GM12873 (cell line): ENCODE measurements at regions not wholly inside any gene's neighbourhood (a gene's known extent, or its start where the extent isn't known, plus 50 kb on each side); places are given as distances from the start of the nearest gene placed in this dataset.

Source experiments
- TF ChIP-seq, protein P1 (sequence below): IDR thresholded peaks from 2 replicates; pipeline ENCODE4 v1.5.1; 2012; ENCODE audit warnings: low read depth, mild to moderate bottlenecking, moderate library complexity, low read length, control low read depth; ENCODE audit not compliant: insufficient read depth; ENCODE audit errors: missing control alignments

DNA sequence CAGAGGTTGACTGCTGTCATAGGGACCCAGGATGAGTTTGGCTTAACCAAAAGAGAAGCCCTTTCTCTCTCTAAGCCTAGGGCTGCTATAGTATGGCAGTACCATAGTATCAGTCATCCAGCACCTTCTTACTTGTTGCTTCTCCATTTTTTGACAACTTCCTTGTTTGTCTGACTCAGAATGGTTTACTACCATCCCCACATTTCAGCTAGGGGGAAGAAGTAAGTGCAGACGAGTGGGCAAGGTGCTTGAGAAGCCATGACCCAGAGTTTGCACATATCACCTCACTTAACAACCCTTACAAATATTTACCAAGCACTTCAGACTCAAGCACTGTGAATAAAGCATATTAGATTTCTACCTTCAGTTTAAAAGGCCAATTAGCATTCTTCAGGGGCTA, 289.9 kb upstream of the TSHZ2 start:
- TF ChIP-seq, protein P1, sequence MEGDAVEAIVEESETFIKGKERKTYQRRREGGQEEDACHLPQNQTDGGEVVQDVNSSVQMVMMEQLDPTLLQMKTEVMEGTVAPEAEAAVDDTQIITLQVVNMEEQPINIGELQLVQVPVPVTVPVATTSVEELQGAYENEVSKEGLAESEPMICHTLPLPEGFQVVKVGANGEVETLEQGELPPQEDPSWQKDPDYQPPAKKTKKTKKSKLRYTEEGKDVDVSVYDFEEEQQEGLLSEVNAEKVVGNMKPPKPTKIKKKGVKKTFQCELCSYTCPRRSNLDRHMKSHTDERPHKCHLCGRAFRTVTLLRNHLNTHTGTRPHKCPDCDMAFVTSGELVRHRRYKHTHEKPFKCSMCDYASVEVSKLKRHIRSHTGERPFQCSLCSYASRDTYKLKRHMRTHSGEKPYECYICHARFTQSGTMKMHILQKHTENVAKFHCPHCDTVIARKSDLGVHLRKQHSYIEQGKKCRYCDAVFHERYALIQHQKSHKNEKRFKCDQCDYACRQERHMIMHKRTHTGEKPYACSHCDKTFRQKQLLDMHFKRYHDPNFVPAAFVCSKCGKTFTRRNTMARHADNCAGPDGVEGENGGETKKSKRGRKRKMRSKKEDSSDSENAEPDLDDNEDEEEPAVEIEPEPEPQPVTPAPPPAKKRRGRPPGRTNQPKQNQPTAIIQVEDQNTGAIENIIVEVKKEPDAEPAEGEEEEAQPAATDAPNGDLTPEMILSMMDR, result no peak

DNA sequence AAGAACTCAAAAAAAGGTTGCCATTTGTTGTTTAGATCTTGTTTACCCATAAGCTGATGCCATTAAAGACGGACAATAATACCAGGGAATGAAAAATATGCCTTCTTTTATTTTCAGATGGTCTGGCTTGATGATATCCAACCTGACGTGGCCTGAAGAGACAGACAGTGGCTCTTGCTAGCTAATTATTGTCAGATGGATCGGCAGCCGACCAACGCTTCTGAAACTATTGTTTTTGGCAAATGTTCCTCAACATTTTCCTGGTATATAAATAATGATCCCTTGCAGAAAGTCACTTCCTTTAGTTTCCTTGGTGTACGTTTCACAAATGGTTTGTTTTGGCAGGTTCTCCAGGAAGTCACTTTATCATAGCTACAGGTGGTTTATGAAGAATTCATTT, 290.9 kb upstream of the TSHZ2 start:
- TF ChIP-seq, protein P1, result no peak

DNA sequence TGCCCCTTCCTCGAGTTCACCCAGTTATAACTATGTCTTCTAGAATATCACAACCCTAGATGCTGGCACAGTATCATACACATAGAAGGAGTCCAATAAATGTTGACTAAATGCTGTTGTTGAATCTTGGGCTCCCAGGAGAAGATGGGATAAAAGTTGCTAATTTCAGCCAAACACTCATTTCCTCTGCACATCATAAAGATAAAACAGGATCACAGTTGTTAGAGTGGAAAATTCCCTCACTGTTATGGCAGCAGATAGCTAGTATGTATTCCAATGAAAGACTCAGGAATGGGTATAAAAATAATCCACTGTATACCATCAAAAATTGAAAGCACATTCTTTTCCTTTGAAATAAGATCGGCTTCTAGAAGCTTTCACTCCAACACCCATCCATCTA, 294.9 kb upstream of the TSHZ2 start:
- TF ChIP-seq, protein P1, result no peak

DNA sequence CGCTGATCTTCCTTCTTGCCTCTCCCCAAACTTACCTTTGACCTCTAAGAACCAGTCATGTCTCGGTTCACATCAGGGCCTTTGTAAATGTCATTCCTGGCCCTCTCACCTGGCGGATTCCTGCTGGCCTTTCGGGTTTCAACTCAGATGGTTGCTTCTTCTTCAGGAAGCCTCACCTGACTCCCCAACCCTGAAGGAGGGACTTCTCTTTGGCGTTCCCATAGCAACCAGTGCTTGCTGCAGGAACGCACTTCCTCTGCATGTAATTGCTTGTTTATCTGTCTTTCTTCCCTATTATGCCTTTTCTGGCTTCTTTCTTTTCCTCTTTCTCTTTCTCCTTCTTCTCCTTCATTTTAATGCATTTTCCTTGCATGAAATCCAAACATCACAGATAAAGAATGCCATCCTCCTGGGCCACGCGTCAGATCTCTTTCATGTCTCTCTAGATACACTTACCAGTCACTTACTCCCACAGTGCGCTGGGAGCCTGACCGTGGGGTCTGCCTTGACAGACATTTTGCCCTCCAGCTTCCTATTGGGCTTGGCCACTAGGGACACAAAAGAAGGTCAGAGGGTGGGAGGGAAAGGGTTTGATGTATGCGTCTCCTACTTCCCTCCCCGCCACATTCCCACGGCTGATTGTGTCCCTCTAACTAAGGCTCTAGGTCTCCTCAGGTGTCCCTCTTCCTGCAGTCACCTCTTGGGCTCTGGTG, 295.7 kb upstream of the TSHZ2 start:
- TF ChIP-seq, protein P1, result no peak

DNA sequence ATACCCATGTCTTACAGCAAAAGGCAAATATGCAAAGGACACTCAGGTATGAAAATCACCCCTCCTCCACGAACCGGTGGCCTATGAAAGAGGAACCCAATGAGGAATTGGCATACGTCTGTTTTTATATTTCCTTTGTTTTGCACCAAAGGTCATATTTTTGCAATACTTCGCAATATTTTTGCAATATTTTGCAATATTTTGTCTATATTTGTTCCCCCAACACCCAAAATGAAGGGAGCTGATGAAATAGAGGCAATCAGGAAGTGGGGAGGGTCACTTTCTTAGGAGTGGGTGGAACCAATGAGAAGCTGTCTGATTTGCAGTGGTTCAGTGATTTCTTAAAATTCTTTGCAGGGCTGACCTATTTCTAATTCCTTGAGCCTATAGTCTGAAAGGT, 296.8 kb upstream of the TSHZ2 start:
- TF ChIP-seq, protein P1, result no peak

DNA sequence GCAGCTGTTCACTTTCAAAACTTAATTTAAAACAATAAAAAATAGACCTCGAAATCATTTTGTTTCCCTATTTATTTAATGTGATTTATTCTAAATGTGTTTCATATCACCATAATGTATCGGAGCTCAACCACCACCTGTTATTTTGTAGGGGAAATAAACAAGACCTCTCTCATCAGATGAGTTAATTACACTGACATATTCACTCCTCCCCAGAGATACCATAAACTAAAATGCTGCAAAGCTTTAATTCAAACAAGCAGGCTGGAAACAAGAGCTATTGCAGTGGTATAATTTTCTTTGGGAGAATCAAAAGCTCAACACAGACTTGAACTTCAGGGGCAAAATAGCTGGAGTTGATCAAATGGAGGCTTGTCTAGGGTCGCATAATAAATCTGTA, 303.5 kb upstream of the TSHZ2 start:
- TF ChIP-seq, protein P1, result no peak

DNA sequence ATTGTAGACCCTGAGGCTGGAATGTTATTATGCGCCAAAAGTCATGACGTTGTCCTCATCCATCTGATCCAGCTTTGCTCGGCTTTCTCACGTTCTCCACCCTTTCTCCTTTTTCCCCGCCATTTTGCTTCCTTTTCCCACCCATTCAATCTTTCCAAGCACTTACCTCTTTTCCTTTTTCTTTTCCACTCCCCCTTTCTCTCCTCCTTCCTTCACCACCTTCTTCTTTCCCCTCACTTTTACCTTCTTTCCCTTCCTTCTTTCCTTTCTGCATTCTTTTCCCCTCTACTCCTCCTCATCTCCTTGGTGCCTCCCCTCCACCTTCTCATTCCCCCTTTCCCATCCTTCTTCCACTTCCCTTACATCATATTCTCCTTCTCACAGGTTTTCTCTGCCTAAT, 304.8 kb upstream of the TSHZ2 start:
- TF ChIP-seq, protein P1, result no peak
